ENCODE measurements at regions not wholly inside any gene's neighbourhood (a gene's known extent, or its start where the extent isn't known, plus 50 kb on each side); places are given as distances from the start of the nearest gene placed in this dataset.

- POLR2A ChIA-PET (ENCODE audit: partially characterized antibody), result no interaction called here
- no peak for FAIRE-seq
- TF ChIP-seq HDAC2 (IDR thresholded peaks at IDR 0.05; ENCODE audit: borderline replicate concordance in 1 of 2, low read depth in 2 of 2, low read length in 2 of 2), result no peak
- TF ChIP-seq ASH2L (IDR thresholded peaks at IDR 0.05; ENCODE audit: low read length), result no peak
- TF ChIP-seq GABPA (IDR thresholded peaks at IDR 0.05; ENCODE audit: borderline replicate concordance, insufficient read depth, low read length), result no peak
- TF ChIP-seq, protein P1, sequence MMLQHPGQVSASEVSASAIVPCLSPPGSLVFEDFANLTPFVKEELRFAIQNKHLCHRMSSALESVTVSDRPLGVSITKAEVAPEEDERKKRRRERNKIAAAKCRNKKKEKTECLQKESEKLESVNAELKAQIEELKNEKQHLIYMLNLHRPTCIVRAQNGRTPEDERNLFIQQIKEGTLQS (IDR thresholded peaks at IDR 0.05; ENCODE audit: insufficient read depth, low read depth, low read length), result no peak
- no peak for TF ChIP-seq KDM4A (IDR thresholded peaks at IDR 0.05; ENCODE audit: low read depth, low read length, severe bottlenecking)
- TF ChIP-seq SUZ12 (IDR thresholded peaks at IDR 0.05; ENCODE audit: low read length), result no peak
Observed at GRCh38 chr10:43824934-43825333, 176.3 kb upstream of the ZNF32 start.

More at GRCh38 chr10:43824934-43825333, 176.3 kb upstream of the ZNF32 start:
- no peak overlapping the region for H2AK5ac ChIP-seq (ENCODE audit: low read depth, low read length)
- peak overlapping the region; percentile 3; the same call in 1 of the 2 replicates for H2AFZ ChIP-seq (ENCODE audit: low read length)
- DNase-seq (ENCODE audit: low read depth in 1 of 2, low spot score in 2 of 2), result no peak
- 87% methylated on average over 7 of the region's 7 CpGs; no CpG with 5 or more reads in 1 of the 2 experiments for WGBS, 2 experiments (ENCODE audit: extremely low coverage in 1 of 2, insufficient coverage in 1 of 2, insufficient read length in 1 of 2, insufficient replicate concordance in 2 of 2, low coverage in 1 of 2, low lambda C conversion rate in 2 of 2, missing lambda C conversion rate in 1 of 2)
- H2BK12ac ChIP-seq (ENCODE audit: low read depth, low read length), result no peak overlapping the region
- no peak overlapping the region for H4K5ac ChIP-seq (ENCODE audit: insufficient read length, low read depth, low read length)
- CTCF ChIA-PET (ENCODE audit: partially characterized antibody), result interaction anchor here (1.0 to 1.1 kb wide), 3 partner anchors 19 to 139 kb away, joined by 3 read pairs; no protein-coding TSS in a partner anchor
- H3K14ac ChIP-seq (ENCODE audit: insufficient read length), result no peak overlapping the region
- H2BK120ac ChIP-seq (replicated peaks; ENCODE audit: low read depth, low read length), result no peak overlapping the region
- no peak overlapping the region for H2BK20ac ChIP-seq (ENCODE audit: low read length)
- no peaks in the 10 kb centered on the region for H3K36me3 ChIP-seq (ENCODE audit: control insufficient read depth in 2 of 4, insufficient read depth in 4 of 4, low read length in 3 of 4)
- no peaks in the 10 kb centered on the region for H3K79me2 ChIP-seq (ENCODE audit: control insufficient read depth in 1 of 2, insufficient read depth in 2 of 2, low read length in 2 of 2)
- H3K18ac ChIP-seq (ENCODE audit: extremely low read depth, low read length), result no peak overlapping the region
- H4K91ac ChIP-seq (replicated peaks; ENCODE audit: insufficient read length, low read length), result no peak overlapping the region
- no peak overlapping the region for H3K23ac ChIP-seq (ENCODE audit: insufficient read length)
- no peaks in the 10 kb centered on the region for H3K23me2 ChIP-seq (ENCODE audit: low read depth, low read length)
- no peak overlapping the region for H2BK5ac ChIP-seq (ENCODE audit: low read depth, low read length)
- no peak overlapping the region for H3K27ac ChIP-seq (ENCODE audit: low read depth, low read length)
- no peak overlapping the region for H2BK15ac ChIP-seq (ENCODE audit: low read length)
- H3K9ac ChIP-seq (replicated peaks in 1 of 4; ENCODE audit: extremely low read depth in 1 of 4, low read depth in 3 of 4, low read length in 3 of 4), result no peak overlapping the region
- no peak overlapping the region for H4K8ac ChIP-seq (ENCODE audit: extremely low read depth, insufficient read depth, low read length)
- no peaks in the 10 kb centered on the region for H4K20me1 ChIP-seq (replicated peaks in 1 of 2; ENCODE audit: control insufficient read depth in 1 of 2, insufficient read depth in 2 of 2, low read length in 2 of 2)
- no peaks in the 10 kb centered on the region for H3K27me3 ChIP-seq (replicated peaks in 1 of 4; ENCODE audit: control insufficient read depth in 3 of 4, extremely low read depth in 1 of 4, insufficient read depth in 3 of 4, low read length in 3 of 4)
- no peaks in the 10 kb centered on the region for H3K4me1 ChIP-seq (replicated peaks in 1 of 4; ENCODE audit: control insufficient read depth in 3 of 4, insufficient read depth in 4 of 4, low read length in 3 of 4)
- H3K4me3 ChIP-seq (ENCODE audit: extremely low read depth in 1 of 4, insufficient read depth in 2 of 4, low read depth in 3 of 4, low read length in 4 of 4), result no peak overlapping the region
- H3K4ac ChIP-seq (replicated peaks; ENCODE audit: insufficient read length, low read depth, low read length), result no peak overlapping the region
- no peaks in the 10 kb centered on the region for H3K79me1 ChIP-seq (ENCODE audit: low read depth, low read length)
- no peak overlapping the region for H3K56ac ChIP-seq (replicated peaks; ENCODE audit: insufficient read length, low read depth, low read length)
- H3K4me2 ChIP-seq (ENCODE audit: insufficient read depth in 1 of 2, low read depth in 2 of 2, low read length in 2 of 2), result no peak overlapping the region
- H3K9me3 ChIP-seq (ENCODE audit: insufficient read depth in 2 of 2, low read depth in 1 of 2, low read length in 1 of 2), result no peaks in the 10 kb centered on the region; a peak in 1 of 4 replicates

Measured in H1 (cell line).